Endothelial cell of umbilical vein (primary cell): ENCODE measurements at regions not wholly inside any gene's neighbourhood (a gene's known extent, or its start where the extent isn't known, plus 50 kb on each side); places are given as distances from the start of the nearest gene placed in this dataset.

Source experiments
- BruUV-seq: library from RNA; stranded (reverse); fragments of 400-500 nt; replicated peaks from 2 replicates; lab custom pipeline; 2021; lab: Mats Ljungman, UMichigan
- CTCF ChIA-PET: fragments of 300-600, 350-600 bp; sonication (Branson Sonifier 250); formaldehyde crosslinking; loops from one replicate; lab custom pipeline; 2021; ENCODE audit warnings: antibody characterized with exemption, inconsistent platforms; lab: Charles Lee
- POLR2A ChIA-PET: fragments of 300-600, 350-600 bp; sonication (Branson Sonifier 250); formaldehyde crosslinking; loops from one replicate; lab custom pipeline; 2021; ENCODE audit warnings: antibody characterized with exemption, inconsistent platforms; lab: Charles Lee
- DNase-seq: peaks from one replicate; pipeline ENCODE4 v3.0.0-alpha.2; 2011; ENCODE audit warnings: low read depth, low spot score
- FAIRE-seq: peaks from 2 replicates; lab custom pipeline; 2011; peaks lifted over from hg19 to GRCh38; lab: Jason Lieb, UNC
- H2AFZ ChIP-seq: 2 replicates; pipeline ENCODE4 v1.6.0; 2012; ENCODE audit warnings: low read depth, low read length, control low read depth, inconsistent platforms
- H3K27ac ChIP-seq: 2 replicates; pipeline ENCODE4 v1.5.1; 2011; ENCODE audit warnings: low read depth, mild to moderate bottlenecking, control low read depth, low read length, moderate library complexity; ENCODE audit not compliant: insufficient read depth
- H3K27me3 ChIP-seq, 2 experiments: 2 replicates each; pipeline versions ENCODE4 v1.6.0 to v1.6.1; 2011; ENCODE audit warnings: low read length in 2 of 2, mixed read lengths in 1 of 2; ENCODE audit not compliant: control insufficient read depth in 2 of 2, insufficient read depth in 2 of 2
- H3K36me3 ChIP-seq, 2 experiments: 2 replicates in 1 of 2; 3 replicates in 1 of 2; pipeline ENCODE4 v1.5.1; 2011; ENCODE audit warnings: low read length in 2 of 2, mild to moderate bottlenecking in 1 of 2, moderate library complexity in 1 of 2; ENCODE audit not compliant: control insufficient read depth in 2 of 2, insufficient read depth in 2 of 2; ENCODE audit errors: extremely low read depth in 1 of 2
- H3K4me1 ChIP-seq: 3 replicates; pipeline ENCODE4 v1.5.1; 2011; ENCODE audit warnings: mild to moderate bottlenecking, low read length; ENCODE audit not compliant: control insufficient read depth, insufficient read depth; ENCODE audit errors: extremely low read depth
- H3K4me2 ChIP-seq: 2 replicates; pipeline ENCODE4 v1.6.1; 2011; ENCODE audit warnings: low read length, control low read depth, mixed read lengths; ENCODE audit not compliant: insufficient read depth
- H3K4me3 ChIP-seq, 3 experiments: fragments of 200-600 bp in 1 of 3; sonication (generic), shearing (Covaris generic) in 1 of 3; replicated peaks in 1 of 3; 2 replicates each; pipeline ENCODE4 v1.5.1; 2011 to 2016; ENCODE audit warnings: control low read depth in 3 of 3, low read length in 3 of 3, mild to moderate bottlenecking in 2 of 3, inconsistent platforms in 1 of 3, low read depth in 1 of 3, moderate library complexity in 1 of 3; ENCODE audit not compliant: insufficient read depth in 1 of 3
- H3K79me2 ChIP-seq: 2 replicates; pipeline ENCODE4 v1.6.0; 2012; ENCODE audit warnings: low read length, inconsistent platforms; ENCODE audit not compliant: control insufficient read depth, insufficient read depth
- H3K9ac ChIP-seq: replicated peaks from 2 replicates; pipeline ENCODE3; 2011; ENCODE audit warnings: low read length, control low read depth; ENCODE audit not compliant: insufficient read depth; ENCODE audit errors: extremely low read depth
- H3K9me1 ChIP-seq: replicated peaks from 3 replicates; pipeline ENCODE4 v1.6.0; 2011; ENCODE audit warnings: mild to moderate bottlenecking, low read length; ENCODE audit not compliant: control insufficient read depth, insufficient read depth; ENCODE audit errors: extremely low read depth
- H3K9me3 ChIP-seq: replicated peaks from 2 replicates; pipeline ENCODE4 v1.5.1; 2012; ENCODE audit warnings: low read length, inconsistent platforms; ENCODE audit not compliant: control insufficient read depth, insufficient read depth
- H4K20me1 ChIP-seq: replicated peaks from 2 replicates; pipeline ENCODE3; 2011; ENCODE audit warnings: mild to moderate bottlenecking, low read length; ENCODE audit not compliant: control insufficient read depth, insufficient read depth; ENCODE audit errors: extremely low read depth
- CTCF ChIP-seq, 2 donors: IDR thresholded peaks; 1 replicate in 1 of 2; 2 replicates in 1 of 2; pipeline ENCODE4 v1.5.1; 2011; ENCODE audit warnings: low read length in 2 of 2, mild to moderate bottlenecking in 2 of 2, moderate library complexity in 2 of 2, control low read depth in 1 of 2, inconsistent platforms in 1 of 2, low read depth in 1 of 2; ENCODE audit not compliant: insufficient read depth in 1 of 2; ENCODE audit errors: extremely low read depth in 1 of 2
- EZH2 ChIP-seq: IDR thresholded peaks from 2 replicates; pipeline ENCODE4 v1.6.1; 2012; ENCODE audit warnings: borderline replicate concordance, low read depth, mild to moderate bottlenecking, moderate library complexity, low read length, inconsistent platforms; ENCODE audit not compliant: severe bottlenecking
- FOS ChIP-seq: IDR thresholded peaks from 2 replicates; pipeline ENCODE4 v1.6.1; 2011; ENCODE audit warnings: mild to moderate bottlenecking, low read length, moderate library complexity, borderline replicate concordance; ENCODE audit not compliant: insufficient read depth
- GATA2 ChIP-seq: IDR thresholded peaks from 2 replicates; pipeline ENCODE4 v1.7.0; 2011; ENCODE audit warnings: low read depth, mild to moderate bottlenecking, moderate library complexity, mixed read lengths, low read length; ENCODE audit not compliant: insufficient read length, insufficient read depth
- JUN ChIP-seq: IDR thresholded peaks from 2 replicates; pipeline ENCODE4 v1.6.1; 2011; ENCODE audit warnings: borderline replicate concordance, low read depth; ENCODE audit not compliant: insufficient read length, insufficient read depth
- MAX ChIP-seq: IDR thresholded peaks from 2 replicates; pipeline ENCODE4 v1.6.1; 2011; ENCODE audit not compliant: insufficient read depth, insufficient read length
- MYC ChIP-seq: IDR thresholded peaks from one replicate; pipeline ENCODE4 v1.6.1; 2011; ENCODE audit warnings: mild to moderate bottlenecking, low read depth, low read length
- POLR2A ChIP-seq: IDR thresholded peaks from 2 replicates; pipeline ENCODE4 v1.6.1; 2012; ENCODE audit warnings: low read depth, mild to moderate bottlenecking, control low read depth, low read length
- POLR2AphosphoS5 ChIP-seq: IDR thresholded peaks from 2 replicates; pipeline ENCODE4 v1.6.1; 2012; ENCODE audit warnings: low read depth, mild to moderate bottlenecking, control low read depth, low read length, moderate library complexity; ENCODE audit not compliant: insufficient read depth
- dilution Hi-C: fragments of 300-500 bp; cut with MboI; formaldehyde crosslinking; loops from one replicate; pipeline ENCODE4 v1.15.0; 2019; ENCODE audit warnings: low sequenced_read_pairs; ENCODE audit not compliant: extremely low pct_ligation_motif_present
- intact Hi-C: fragments of 100-400 bp; cut with micrococcal nuclease; formaldehyde crosslinking; loops from one replicate; pipeline ENCODE4 v1.10.0; 2022

- CTCF ChIA-PET, result no interaction called here
Measured at GRCh38 chr2:126100962-126101361, 555.0 kb upstream of the GYPC start.

More at GRCh38 chr2:126100962-126101361, 555.0 kb upstream of the GYPC start:
- Histone ChIP-seq H3K9ac (no peak overlapping the region), H3K9me1 (no peaks in the 10 kb centered on the region), H4K20me1 (no peaks in the 10 kb centered on the region), H3K27me3 (no peaks in the 10 kb centered on the region), H3K9me3 (peaks cover 5% of the 10 kb centered on the region), H3K4me2 (no peak overlapping the region), H2AFZ (no peak overlapping the region), H3K4me1 (no peaks in the 10 kb centered on the region), H3K4me3 (no peak overlapping the region), H3K27ac (no peak overlapping the region), H3K36me3 (no peaks in the 10 kb centered on the region), H3K79me2 (no peaks in the 10 kb centered on the region)
- intact Hi-C loops (no loop called here), dilution Hi-C loops (no loop called here)
- DNase-seq, result no peak
- TF ChIP-seq JUN (no peak), EZH2 (no peak), MYC (no peak), MAX (no peak), POLR2A (no peak), GATA2 (no peak), CTCF (IDR thresholded peaks at IDR 0.05; ENCODE audit: extremely low read depth in 1 of 2, insufficient read depth in 1 of 2, low read depth in 1 of 2, low read length in 2 of 2) (no peak), FOS (no peak), POLR2AphosphoS5 (no peak)
- BruUV-seq, result no TSS peak
- POLR2A ChIA-PET, result no interaction called here
- no peak for FAIRE-seq
